Fibroblast of upper back skin (primary cell): ENCODE measurements at regions not wholly inside any gene's neighbourhood (a gene's known extent, or its start where the extent isn't known, plus 50 kb on each side); places are given as distances from the start of the nearest gene placed in this dataset.
"Not testable (repeated sequence)": the region's sequence is repeated elsewhere in the genome, so short reads cannot be mapped to it uniquely, and the experiment has no call there.

Experiments
- DNase-seq: peaks from one replicate; pipeline ENCODE4 v3.0.0-alpha.2; 2013

GRCh38 chr18:25544546-25545287 lies 192.8 kb upstream of the ZNF521 start:
- DNase-seq, result no peak

DNA sequence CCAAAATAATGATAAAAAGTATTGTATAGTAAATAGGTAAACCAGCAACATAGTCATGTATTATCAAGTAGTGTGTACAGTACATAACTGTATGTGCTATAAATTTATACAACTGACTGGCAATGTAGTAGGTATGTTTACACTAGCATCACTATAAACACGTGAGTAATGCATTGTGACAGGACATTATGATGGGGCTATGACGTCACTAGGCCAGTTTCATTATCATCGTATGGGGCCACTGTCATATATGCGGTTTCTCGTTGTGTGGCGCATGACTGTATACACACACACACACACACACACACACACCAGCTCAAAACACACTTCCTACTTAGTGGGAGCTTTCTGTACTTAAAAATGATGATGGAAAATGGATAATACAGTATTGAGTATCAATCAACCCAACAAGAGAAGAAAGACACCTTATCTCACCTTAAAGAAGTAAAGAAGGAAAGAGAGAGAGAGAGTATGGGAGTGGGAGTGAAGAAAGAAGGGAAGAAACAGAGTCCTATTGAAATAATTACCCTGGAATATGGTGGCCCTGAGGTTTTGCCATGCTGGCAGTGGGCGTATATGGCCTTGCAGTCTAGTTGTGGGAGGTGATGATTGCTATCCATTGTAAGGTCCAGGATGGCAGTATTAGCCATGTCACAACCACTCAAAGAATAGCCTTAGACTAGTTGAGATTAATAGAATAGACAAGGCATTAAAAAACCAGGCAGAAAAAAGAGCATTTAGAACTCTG lies 186.4 kb upstream of the ZNF521 start:
- DNase-seq, result no peak

DNA sequence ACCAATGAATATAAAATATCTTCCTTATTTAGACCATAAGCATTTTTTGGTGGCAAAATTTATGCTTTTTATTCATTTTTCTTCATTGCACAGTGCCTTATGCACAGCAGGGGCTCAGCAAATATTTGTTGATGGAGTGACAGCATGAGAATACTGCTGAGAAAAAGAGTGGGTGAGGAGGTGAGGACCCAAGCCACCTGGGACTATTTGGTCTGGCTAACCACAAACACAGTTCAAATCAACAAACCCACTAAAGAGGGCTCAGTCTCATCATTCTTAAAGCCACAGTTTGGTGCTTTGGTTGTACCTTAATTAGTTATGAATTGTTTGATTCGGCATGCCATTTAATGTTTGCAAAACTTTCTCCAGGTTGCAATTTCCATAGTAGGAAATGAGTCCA lies 183.5 kb upstream of the ZNF521 start:
- no peak for DNase-seq

GRCh38 chr18:25534401-25534800 lies 182.4 kb upstream of the ZNF521 start:
- DNase-seq, result no peak

DNA sequence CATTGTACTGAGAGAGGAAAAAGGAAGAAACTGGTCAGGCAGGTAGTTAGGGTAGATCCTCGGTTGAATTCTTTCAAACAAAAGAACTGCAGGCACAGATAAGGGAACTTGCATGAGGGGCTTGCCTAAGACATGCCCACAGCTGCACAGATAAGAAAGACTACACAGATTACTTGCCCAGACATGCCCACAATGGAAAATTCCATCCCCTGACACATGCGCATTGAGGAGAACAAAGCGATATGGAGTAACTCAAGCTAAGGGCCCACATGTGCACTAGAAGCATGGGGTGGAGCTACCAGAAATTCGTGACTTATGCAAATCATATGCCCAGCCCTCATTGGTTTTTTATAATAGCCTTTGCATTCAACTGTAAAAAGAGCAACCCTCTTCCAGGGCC lies 181.3 kb upstream of the ZNF521 start:
- DNase-seq, result no peak

- no peak for DNase-seq
These were observed 179.2 kb upstream of the ZNF521 start for GRCh38 chr18:25531207-25531606.

DNA sequence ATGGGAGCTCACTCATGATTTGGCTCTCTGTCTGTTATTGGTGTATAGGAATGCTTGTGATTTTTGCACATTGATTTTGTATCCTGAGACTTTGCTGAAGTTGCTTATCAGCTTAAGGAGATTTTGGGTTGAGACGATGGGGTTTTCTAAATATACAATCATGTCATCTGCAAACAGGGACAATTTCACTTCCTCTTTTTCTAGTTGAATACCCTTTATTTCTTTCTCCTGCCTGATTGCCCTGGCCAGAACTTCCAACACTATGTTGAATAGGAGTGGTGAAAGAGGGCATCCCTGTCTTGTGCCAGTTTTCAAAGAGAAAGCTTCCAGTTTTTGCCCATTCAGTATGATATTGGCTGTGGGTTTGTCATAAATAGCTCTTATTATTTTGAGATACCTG lies 173.8 kb upstream of the ZNF521 start:
- DNase-seq, result not testable (repeated sequence)

DNA sequence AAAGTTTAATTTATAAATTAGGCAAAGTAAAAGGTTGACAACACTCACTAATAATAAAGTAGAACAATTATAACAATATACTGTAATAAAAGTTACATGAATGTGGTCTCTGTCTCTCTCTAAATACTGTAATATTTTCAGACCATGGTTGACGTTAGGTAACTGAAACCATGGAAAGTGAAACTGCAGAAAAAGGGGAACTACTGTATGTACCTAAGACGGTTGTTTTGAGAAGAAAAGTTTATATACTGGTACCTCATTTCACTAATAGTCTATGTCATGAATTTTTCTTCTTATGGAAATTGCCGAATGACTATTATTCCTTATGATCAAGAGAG lies 166.7 kb upstream of the ZNF521 start:
- no peak for DNase-seq

- peak; percentile 18 for DNase-seq
These were observed 166.1 kb upstream of the ZNF521 start for GRCh38 chr18:25517881-25518715.

GRCh38 chr18:25516747-25517498 lies 165.0 kb upstream of the ZNF521 start:
- DNase-seq, result no peak

- DNase-seq, result no peak
These were observed 164.2 kb upstream of the ZNF521 start for GRCh38 chr18:25516121-25516520.

- no peak for DNase-seq
These were observed 158.1 kb upstream of the ZNF521 start for GRCh38 chr18:25510096-25510495.

- DNase-seq, result peak; percentile 82
These were observed 151.7 kb upstream of the ZNF521 start for GRCh38 chr18:25503567-25504081.

DNA sequence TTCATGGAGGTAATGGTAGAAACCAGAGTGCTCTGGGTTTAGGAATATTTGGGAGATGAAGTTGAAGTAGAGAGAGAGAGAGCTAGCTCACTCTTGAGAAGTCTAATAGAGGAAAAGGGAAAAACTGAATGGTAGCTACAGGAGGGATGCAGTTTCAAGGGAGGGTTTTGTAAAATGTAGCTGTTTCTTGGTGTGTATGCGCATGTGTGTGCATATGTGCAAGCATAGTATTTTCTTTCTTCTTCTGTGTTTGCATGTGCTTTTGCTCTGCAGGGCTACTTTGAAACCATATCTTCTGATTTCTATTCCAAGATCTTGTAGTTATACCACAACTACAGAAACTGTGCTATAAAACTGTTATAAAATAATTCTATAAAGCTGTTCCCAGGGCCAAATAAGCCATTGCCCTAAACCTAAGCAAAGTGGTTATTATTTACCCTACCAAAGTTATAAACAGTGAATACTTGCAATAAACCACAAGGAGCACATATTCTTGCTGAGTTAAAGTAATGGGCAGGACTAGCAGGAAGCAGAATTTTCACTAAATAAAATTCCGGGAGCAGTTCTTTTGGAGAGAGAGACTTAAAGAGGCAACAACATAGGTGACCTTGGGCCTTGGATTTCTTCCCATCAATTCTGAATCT lies 145.3 kb upstream of the ZNF521 start:
- DNase-seq, result no peak

DNA sequence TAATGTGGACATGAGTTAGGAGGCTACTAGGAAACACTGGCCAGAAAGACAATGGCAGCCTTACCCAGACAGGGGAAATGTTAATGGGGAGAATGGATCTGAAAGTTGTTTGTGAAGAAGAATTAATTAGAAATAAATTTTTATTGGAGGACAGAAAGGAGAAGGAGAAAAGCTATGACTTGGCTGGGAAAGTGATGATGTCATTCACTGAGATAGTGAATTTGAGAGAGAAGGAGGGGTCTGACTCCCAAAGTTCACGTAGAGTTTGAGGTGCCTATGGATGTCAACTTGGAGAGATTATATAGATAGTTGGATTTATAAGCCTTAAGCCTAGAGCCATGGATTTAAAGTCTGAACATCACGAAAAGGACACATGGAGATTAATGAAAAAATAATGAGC lies 144.6 kb upstream of the ZNF521 start:
- DNase-seq, result no peak

DNA sequence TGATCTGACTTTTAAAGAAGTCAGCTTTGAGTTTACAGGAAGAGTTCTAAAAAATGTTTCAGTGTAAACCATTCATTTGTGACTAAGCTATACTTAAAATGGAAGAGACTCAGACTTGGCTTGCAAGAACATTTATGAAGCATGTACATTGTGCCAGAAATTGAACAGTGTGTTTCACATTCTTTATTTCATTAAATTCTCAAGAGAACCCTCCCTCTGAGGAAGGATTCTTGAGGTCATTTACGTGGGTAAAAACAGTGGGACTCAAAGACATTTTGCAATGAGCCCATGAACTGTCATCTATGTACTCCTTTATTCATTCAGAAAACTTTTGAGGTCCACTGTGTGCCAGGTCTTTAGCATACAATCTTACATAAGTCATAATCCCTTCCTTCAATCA lies 143.6 kb upstream of the ZNF521 start:
- peak; percentile 58 for DNase-seq

GRCh38 chr18:25494888-25495287 lies 142.9 kb upstream of the ZNF521 start:
- peak; percentile 28 for DNase-seq

DNA sequence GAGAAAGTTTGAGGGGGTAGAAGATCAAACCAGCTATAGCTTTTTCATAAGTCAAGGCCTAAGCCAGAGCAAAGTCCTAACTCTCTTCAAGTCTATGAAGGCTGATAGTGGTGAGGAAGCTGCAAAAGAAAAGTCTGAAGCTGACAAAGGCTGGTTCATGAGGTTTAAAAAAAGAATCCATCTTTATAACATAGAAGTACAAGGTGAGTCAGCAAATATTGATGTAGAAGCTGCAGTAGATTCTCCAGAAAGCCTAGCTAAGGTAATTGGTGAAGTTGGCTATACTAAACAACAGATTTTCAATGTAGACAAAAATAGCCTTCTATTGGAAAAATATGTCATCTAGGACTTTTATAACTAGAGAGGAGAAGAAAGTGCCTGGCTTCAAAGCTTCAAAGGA lies 141.4 kb upstream of the ZNF521 start:
- DNase-seq, result no peak

DNA sequence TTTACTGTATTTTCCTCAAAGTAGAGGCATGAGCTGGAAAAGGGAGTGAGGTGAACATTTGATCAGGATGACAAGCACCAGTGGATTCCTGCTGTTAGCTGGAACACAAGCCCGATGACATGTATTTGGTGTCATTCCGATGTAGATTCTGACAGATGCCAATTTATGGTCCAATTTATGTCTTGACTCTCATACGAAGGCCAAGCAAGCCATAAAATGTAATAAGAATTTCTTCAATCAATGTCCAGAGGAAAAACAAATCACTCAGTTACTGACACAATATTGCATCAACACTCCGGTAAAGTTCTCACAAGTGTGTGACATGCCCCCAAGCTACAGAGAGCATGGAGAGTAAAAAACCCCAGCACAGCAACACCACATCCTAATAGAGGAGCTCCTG lies 138.3 kb upstream of the ZNF521 start:
- DNase-seq, result no peak

DNA sequence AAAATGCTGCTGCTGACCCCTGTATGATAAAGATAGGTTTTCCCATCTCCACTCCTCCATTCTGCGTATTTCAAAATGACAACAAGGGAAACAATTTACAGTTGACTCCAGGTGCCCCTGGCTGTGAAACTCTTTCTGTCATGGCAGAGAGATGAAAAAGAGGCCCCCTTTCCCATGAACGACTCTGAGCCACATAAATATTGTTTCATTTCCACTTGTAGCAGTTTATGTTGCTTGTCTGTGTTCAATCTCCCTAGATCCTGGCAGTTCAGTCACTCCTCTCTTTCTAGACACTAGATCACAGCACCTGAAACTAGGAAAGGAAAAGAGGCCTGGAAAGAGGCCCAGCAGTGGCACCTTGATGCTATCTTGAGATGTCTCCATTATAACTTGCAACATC lies 121.0 kb upstream of the ZNF521 start:
- no peak for DNase-seq

DNA sequence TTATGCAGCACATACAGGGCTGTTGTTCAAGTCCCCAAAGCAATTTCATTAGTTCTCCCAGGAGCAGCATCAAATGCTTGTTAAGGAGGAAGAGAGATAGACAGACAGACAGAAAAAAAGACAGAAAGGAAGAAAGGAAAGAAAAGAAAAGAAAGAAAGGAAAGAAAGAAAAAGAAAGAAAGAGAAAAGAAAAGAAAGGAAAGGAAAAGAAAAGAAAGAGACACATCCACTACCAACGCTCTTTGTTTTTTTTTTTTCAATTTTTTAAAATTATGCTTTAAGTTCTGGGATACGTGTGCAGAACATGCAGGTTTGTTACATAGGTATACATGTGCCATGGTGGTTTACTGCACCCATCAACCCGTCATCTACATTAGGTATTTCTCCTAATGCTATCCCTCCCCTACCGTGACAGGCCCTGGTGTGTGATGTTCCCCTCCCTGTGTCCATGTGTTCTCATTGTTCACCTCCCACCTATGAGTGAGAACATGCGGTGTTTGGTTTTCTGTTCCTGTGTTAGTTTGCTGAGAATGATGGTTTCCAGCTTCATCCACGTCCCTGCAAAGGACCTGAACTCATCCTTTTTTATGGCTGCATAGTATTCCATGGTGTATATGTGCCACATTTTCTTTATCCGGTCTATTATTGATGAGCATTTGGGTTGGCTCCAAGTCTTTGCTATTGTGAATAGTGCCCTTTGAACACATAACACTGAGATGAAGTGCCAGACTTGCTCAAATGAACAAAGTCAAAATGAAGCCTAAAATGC lies 119.0 kb upstream of the ZNF521 start:
- not testable (repeated sequence) for DNase-seq
